D341Med (cell line): ENCODE measurements at regions not wholly inside any gene's neighbourhood (a gene's known extent, or its start where the extent isn't known, plus 50 kb on each side); places are given as distances from the start of the nearest gene placed in this dataset.
"Not testable (repeated sequence)": the region's sequence is repeated elsewhere in the genome, so short reads cannot be mapped to it uniquely, and the experiment has no call there.

Experiments used
- DNase-seq: peaks from one replicate; pipeline ENCODE4 v3.0.0; 2012; ENCODE audit warnings: low spot score

DNA sequence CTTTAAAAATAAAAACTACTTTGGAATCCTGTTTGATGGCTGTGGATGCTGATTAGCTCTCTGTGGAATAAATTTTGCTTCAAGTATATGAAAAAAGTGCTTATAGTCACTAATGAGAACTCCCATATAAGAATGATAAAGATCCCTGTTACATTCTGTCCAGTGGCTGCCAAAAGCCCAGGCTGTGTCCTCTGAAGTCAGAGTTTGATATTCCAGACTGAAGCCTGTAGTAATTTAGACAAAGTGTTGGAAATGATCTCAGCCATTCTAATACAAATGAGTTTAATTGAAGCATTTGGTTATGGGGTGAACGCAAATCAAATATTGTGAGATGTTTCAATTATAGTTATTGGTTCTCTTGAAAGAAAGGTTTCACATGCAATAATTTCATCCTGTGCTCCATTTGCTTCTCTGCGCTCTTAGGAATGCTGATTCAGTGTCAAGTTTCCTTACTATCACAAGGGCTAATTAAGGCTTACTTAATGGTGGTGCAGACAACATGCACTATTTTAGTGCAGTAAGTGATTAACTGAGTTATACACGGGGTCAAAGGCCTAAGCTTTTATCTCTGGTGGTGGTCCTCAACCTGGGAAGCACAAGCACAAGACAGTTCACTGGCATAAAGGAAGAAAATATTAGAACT, 867.6 kb downstream of the SORCS1 start:
- DNase-seq: no peak

DNA sequence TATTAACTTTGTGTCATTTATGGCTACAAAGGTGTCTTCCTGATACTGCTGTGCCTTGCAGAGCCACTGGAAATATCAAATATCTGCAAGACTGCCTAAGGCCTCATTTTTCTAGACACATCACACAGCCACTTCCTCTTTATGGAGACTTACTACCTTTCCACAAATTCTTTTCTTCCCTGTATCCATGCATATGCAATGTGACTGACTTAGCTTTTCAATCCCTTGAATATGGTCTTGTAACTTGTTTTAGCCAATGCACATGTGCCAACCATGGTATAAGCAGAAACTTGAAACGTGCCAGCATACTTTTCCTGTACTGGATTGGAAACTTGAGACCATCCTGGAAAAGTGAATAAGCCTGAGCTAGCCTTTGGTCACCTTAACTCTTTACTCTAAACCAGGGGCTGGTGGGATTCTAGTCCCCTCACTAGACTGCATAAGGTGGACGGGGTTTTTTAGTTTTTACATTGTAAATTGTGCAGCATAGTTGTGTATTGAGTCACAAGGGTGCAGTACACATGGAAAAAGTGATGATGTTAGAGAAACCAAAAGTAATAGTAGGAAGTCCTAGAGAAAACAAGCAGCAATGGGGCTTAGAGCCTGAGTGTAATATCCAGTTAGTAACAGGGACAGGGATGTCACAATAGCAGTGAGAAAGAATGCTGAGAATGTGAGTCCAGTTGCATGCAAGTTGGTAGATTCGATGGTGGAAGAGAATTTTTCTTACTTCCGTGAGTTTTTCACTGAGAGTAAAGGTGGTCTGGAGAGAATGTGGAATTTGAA, 879.5 kb downstream of the SORCS1 start:
- DNase-seq: no peak

DNA sequence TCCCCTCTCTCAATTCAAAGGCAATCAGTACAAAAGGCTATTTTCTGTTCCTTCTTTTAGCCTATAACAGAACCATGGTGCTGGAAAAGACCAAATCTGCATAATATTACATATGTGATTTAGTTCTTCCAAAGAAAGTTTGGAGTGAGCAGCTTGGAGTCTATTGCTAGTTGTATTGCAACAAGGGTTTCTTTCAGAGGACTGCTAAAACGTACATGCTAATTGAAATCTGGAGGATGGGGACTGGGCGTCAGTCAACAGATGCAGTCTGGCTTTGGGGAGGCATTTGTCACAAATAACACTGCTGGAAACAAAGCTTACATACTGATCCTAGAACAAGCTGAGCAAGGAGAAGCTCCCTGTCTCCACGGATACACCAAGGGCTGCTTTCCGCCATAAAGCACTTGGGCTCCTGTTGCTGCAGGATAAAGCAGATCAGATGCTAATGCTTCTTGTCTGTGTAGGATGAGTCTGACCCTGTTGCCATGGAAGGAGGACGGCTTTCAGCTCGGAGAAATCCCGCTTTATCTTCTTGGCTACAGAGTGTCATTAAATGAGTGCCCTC, 883.5 kb downstream of the SORCS1 start:
- no peak for DNase-seq

DNA sequence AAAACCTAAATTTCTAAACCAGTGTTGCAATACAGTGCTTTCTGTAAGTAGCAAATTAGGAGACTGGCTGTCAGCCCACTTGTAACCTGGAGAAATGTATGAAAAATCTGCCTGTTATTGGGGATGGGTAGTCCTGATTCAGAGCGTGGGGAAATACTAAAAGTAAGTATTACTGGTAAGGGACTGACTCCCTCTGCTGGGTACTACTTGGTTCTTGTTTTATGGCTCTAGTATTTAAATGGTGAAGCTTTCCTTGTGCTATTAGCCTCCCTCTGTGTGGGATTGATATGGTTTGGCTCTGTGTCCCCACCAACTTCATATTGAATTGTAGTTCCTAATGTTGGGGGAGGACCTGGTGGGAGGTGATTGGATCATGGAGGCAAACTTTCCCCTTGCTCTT, 886.1 kb downstream of the SORCS1 start:
- no peak for DNase-seq

DNA sequence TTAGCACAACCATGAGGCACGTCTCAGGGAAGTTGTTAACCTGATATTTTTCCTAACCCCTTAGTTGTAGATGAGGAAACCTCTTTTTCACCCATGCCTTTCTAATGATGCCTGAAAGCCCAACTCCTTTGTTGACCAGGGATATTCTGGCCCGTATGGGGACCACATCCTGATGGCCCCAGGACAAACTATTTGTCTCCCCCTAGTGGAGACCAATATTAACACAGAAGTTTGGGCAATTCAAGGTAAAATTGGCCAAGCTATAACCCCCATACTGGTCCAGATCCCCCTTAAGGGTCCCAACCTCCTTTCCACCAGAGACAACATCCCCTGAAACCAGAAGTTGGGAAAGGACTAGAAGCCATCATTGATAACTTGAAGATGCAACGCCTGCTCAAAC, 893.3 kb downstream of the SORCS1 start:
- DNase-seq: no peak

DNA sequence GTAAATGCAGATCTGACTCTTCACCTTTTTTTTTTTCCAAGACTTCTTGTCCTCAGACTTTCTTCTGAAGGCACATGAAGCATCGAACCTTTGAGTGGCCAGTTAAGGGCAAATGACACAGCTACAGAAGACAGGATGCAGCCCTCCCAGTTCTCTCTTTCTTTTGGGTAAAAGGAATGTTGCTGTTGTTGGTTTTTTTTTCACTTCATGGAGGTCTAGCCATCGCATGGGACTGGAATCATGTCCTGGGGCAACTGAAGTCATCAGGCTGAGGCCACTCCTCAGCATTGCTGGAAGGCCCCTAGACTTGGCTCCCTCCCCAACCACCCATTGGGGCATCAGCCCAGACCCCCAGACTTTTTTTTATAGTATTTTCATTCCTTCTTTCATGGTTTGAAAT, 896.5 kb downstream of the SORCS1 start:
- DNase-seq: no peak

DNA sequence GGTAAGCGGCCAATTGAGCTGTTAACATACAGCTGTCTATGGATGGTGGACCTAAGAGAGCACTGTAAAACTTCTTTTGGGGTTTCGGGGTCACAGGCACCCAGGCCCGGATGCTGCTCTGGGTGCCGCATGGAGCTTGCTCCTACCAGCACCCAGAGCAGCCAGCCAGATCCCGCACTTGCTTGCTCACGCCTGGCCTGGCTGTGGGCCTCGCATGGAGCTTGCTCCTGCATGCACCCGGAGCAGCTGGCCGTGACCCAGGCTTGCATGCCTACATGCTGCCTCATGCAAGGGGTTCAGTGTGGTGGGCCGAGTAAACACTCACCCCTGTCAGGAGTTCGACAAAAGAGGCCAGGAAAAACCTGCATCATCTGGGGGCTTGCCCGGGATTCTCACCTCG, 896.9 kb downstream of the SORCS1 start:
- no peak for DNase-seq

DNA sequence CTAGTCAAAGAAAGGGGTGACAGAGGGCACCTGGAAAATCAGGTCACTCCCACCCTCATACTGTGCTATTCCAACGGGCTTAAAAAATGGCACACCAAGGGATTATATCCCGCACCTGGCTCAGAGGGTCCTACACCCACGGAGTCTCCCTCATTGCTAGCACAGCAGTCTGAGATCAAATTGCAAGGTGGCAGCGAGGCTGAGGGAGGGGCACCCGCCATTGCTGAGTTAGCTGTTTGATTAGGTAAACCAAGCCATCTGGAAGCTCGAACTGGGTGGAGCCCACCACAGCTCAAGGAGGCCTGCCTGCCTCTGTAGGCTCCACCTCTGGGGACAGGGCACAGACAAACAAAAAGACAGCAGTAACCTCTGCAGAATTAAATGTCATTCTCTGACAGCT, 907.1 kb downstream of the SORCS1 start:
- DNase-seq: not testable (repeated sequence)

DNA sequence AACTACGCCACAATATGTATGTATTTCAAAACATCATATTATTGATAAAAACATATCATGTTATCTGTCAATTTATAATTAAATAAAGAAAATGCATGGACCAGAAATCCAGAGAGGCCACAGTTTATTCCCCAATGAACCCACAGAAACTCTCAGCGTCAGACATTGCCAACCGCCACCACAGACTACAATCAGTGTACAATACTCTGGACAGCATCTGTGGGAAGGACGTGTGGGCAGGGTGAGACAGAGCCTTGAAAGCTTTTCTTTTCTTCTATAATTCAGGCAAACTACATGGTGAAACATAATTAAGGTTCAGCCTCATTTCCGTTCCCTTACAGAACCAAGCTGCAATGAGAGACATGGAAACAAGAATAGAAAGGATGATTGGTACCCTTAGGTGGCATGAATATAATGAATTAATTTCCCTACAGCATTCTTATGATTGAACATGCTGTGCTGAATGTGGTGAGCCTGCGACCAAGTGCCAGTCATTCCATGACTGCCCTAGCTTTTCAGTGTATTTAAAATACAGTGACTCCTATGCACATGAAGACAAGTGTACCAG, 909.3 kb downstream of the SORCS1 start:
- DNase-seq: no peak

DNA sequence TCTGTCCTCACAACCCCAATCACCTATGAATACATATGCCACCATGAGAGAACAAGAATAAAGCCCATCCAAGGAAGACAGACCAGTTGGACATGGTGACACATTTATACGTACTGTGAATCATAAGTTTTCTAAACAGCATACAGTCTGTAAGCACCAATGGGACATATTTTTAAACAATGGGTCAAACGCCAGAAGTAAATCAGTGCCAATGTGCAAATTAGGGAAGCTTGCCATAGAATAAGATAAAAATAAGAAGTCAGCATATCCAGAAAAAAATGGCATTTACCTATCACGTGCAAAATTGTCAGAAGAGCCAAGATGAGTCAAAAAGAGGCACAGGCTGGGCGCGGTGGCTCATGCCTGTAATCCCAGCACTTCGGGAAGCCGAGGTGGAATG, 910.4 kb downstream of the SORCS1 start:
- DNase-seq: no peak

DNA sequence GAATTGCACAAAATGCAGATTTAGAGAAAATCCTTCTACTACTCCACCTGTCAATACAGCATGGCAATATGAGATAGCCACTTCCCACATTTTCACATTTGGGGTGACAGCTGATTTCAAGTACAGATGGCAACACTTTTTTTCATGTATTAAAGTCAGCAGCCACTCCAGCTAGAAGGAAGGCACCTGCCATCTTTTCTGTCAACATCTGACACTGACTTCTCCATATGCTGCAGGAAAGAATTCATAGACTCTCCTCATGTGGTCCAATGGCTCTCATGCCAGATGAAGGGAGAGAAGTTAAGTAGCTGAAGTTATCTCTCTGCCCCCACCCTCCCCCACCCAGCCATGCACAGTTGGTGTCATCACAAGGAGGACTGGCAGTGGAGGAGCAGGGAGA, 912.0 kb downstream of the SORCS1 start:
- DNase-seq: no peak

DNA sequence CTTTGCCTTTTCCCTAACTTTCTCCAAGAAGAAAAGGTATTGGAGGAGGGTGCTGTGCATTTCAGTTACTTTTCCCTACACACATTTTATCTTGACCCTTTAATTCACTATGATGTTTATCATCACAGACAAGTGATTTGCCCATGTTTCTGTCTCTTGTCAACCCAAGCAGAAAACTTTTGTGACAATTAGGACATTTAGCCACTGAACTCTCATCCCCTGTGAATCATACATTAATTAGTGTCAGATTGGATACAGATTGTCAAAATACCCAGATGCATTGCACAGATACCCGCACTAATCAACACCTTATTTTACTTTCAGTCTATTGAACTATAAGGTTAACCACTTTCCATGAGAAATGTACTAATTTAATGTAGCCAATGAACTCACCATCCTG, 912.9 kb downstream of the SORCS1 start:
- DNase-seq: no peak

DNA sequence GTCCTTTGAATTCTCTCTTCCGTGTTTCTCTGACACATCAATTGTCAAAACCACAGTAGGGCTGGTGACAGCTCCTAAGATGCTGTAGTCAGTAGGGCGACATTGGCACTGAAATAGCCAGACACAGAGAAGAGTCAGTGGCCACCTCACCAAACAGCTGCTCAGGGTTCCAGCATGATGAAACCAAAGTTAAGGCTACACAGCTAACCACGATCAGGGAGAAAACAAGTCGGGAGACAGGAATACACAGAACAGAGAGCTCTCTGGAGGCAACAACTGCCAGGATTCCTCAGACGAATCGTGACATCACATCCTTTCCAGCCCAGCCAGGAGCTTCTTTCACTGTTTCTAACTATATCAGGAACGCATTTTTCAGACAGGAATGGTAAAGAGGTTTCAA, 922.2 kb downstream of the SORCS1 start:
- DNase-seq: no peak

DNA sequence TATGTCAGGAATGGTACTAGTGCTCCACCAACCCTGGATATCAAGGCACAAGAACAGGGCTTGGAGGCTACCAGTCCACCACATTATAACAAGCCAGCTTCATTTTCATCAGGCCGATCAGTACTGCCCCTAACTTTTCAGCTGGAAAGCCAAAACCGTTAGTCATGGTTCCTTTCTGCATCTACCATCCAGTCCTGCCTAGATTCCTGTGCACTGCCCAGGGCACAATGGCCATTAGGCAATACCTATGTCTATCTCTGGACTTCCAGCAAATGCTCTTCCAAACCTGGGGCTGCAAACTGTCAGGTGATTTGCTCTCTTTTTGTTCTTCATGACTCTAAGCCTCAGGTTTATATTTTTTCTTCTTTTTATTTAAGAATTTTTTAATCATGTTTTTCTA, 937.7 kb downstream of the SORCS1 start:
- no peak for DNase-seq

DNA sequence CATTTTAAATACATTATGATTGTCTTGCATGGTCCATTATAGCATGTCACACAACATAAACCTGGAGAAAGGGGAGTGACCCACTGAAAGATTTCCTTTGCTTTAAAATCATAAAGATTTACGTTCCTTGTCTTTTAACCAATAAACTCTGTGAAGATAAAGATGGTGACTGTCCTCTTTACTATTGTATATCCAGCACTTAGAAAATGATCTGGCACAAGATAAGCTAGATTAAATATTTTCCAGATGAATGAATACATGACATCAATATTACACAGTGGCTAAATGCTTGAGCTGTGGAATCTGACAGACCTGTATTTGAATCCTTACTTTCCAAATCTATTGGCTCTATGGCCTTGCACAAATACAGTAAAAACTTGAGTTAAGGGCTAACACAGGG, 938.4 kb downstream of the SORCS1 start:
- no peak for DNase-seq

DNA sequence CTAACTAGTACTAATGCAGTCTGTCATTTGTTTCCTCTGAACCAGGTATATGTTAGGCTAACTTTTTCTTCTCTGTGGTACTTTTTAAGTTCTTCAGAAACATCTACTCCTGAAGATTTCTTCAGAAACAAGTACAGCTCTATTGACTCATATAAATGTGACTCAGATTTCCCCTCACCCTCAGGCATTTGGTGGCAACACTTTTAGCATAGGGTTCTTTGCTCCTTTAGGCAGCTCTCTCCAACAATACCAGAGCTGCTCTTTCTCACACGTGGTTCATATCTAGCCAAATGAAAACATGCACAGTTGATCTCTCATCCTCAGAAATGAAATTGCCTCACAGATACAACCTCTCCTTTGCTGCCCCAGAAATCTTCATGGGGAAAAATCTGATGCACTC, 939.8 kb downstream of the SORCS1 start:
- DNase-seq: no peak

DNA sequence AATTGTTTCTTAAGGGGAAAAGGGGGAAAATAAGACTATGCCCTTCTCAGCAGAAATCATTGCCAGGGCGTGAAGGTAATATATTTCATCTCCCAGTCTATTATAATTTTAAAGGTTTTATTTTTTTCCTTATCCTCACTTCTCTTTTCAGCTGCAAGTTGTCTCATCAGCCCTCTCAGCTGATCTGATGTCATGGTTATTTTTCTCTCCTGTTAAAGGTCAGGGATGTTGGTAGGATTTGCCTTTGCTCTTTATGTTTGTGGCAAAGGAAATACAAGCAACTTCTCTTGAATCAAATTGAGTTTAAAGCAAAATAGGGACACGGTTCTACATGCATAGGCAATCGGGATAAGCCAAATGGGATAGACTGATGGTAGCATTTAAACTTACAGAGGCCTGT, 946.9 kb downstream of the SORCS1 start:
- no peak for DNase-seq

DNA sequence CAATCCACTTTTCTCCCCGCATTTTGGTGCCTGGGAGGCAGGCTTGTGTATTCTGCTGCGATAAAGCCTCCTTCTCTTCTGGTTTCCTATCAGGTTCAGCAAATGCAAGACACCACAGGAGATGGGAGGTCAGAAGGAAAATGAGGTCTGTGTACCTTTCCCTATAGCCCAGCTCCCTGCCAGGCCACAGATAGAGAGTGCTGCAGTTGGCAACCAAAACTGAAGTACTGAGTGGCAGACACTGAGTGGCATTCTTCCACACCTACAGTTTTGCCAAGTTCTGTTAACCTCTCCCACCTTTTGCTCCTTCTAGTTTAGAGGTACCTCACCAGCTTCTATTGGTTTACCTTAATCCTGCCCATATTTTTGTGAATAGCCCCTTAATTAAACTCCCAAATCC, 948.4 kb downstream of the SORCS1 start:
- no peak for DNase-seq

DNA sequence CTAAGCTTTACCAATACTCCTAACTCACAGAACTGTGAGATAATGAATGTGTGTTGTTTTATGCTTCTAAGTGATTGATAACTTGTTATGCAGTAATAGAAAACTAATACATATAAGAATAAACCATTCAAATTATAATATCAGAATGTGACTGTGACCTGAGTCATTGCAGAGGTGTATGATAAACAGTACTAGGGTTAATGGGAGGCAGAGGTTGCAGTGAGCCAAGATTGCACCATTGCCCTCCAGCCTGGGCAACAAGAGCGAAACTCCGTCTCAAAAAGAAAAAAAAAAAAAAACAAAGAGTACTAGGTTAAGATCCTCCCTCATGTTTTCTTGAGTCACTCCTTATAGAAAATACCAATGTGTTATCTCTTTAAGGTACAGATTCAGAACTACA, 950.3 kb downstream of the SORCS1 start:
- DNase-seq: no peak

DNA sequence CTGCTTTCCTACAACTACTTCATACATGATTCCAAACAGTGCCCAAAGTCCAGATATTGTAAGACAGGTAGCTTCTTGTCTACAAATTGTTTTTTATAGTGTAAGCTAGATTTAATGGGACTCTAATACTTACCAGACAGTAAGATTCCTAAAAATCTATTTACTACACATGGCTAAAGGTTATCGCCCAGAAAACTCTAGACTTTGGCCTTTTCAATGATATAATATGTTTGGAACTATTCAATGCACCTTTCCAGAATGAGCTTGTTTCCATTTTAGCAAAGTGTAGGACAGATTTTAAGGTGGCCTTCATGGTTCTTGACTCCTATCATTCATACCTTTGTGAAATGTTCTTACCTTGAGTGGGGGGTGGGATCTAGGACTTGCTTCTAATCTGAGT, 951.0 kb downstream of the SORCS1 start:
- no peak for DNase-seq

DNA sequence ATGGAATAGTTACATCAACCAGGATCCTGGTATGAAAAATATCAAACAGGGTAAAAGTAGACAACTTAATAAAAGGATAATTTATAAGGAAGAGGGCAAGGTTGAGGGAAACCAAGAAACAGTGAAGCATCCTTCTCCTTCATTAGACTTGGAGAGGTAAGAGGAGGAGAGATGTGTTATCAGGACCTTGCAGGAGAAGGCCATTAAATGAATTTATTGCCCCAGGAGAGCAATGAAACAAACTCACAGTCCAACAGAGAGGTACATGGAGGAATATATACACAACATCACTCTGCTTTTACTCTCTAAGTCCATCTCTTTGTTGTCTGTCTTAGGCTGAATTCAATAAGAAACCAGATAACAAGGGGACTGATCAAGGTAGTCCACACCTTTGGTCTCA, 966.2 kb downstream of the SORCS1 start:
- DNase-seq: no peak

DNA sequence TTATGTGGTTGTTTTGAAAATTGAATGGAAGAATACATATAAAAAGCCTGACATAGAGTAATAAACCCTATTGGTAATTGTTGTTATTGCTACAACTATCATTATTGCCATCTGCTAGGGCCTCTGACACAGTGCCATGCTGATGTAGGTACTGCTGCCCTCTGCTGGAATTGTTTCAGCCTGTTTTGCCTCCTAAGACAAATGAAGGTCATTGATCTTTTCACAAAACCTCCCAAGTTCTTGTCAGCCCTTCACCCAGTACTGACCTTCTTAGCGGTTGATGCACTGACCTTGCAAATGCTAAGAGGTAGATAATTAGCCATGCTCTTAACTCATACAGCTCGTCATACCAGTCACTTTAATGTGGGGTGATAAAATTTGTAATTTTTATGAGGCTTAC, 975.2 kb downstream of the SORCS1 start:
- DNase-seq: peak; percentile 25

DNA sequence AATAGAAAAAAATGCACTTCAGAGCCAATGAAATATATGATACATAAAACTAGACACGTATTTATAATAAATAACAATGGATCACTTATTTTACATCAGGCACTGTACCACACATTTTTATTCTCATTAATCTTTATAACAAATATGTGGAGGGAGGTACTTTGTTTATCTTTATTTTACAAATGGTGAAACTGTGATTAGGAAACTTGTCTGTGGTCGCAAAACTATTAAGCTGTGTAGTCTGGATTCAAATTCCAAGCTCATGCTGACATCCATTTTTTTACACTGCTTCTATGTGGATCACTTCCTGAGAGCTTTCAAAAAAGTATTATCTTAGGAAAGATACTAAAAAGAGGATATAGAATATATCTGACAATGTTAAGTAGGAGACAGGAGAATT, 978.6 kb downstream of the SORCS1 start:
- DNase-seq: no peak
